Progenitor cell of endocrine pancreas (in vitro differentiated cells): ENCODE measurements at regions not wholly inside any gene's neighbourhood (a gene's known extent, or its start where the extent isn't known, plus 50 kb on each side); places are given as distances from the start of the nearest gene placed in this dataset.

Experiments used
- DNase-seq: peaks from one replicate; pipeline ENCODE4 v3.0.0; 2021; ENCODE audit warnings: low spot score; ENCODE audit not compliant: unreplicated experiment
- H3K27ac Mint-ChIP-seq: 2 replicates; pipeline ENCODE4 v1.8.0; 2021; ENCODE audit warnings: mild to moderate bottlenecking, moderate library complexity, mixed read lengths
- H3K27me3 Mint-ChIP-seq: 2 replicates; pipeline ENCODE4 v1.8.0; 2021; ENCODE audit warnings: mixed read lengths
- H3K36me3 Mint-ChIP-seq: 2 replicates; pipeline ENCODE4 v1.8.0; 2022; ENCODE audit warnings: mixed read lengths; ENCODE audit not compliant: insufficient read depth
- H3K4me1 Mint-ChIP-seq: 2 replicates; pipeline ENCODE4 v1.8.0; 2021; ENCODE audit warnings: low read depth, mixed read lengths
- H3K4me3 Mint-ChIP-seq: 2 replicates; pipeline ENCODE4 v1.8.0; 2021; ENCODE audit warnings: low read depth, mild to moderate bottlenecking, moderate library complexity, mixed read lengths
- H3K9me3 Mint-ChIP-seq: 2 replicates; pipeline ENCODE4 v1.8.0; 2021; ENCODE audit warnings: low read depth, mixed read lengths
- CTCF ChIP-seq: fragments of 200-600 bp; sonication (generic); IDR thresholded peaks from one replicate; pipeline ENCODE4 v1.5.0; 2021; ENCODE audit warnings: antibody characterized with exemption, mild to moderate bottlenecking; ENCODE audit not compliant: unreplicated experiment

- peaks cover 3% of the 10 kb centered on the region for H3K9me3 Mint-ChIP-seq
- no peaks in the 10 kb centered on the region for H3K36me3 Mint-ChIP-seq
- no peak overlapping the region for H3K4me3 Mint-ChIP-seq
- DNase-seq, result no peak
- no peak overlapping the region for H3K27ac Mint-ChIP-seq
- no peak for TF ChIP-seq CTCF
- H3K27me3 Mint-ChIP-seq, result peaks cover 6% of the 10 kb centered on the region
- H3K4me1 Mint-ChIP-seq, result peaks cover 17% of the 10 kb centered on the region
These were observed 1497.5 kb downstream of the DPP10 start for GRCh38 chr2:115939902-115940301.

GRCh38 chr2:115942800-115943199, 1500.4 kb downstream of the DPP10 start:
- Mint-ChIP-seq H3K4me1 (peaks cover 17% of the 10 kb centered on the region), H3K4me3 (no peak overlapping the region), H3K36me3 (no peaks in the 10 kb centered on the region), H3K27me3 (peaks cover 6% of the 10 kb centered on the region), H3K9me3 (no peaks in the 10 kb centered on the region), H3K27ac (no peak overlapping the region)
- no peak for DNase-seq
- no peak for TF ChIP-seq CTCF

- no peaks in the 10 kb centered on the region for H3K36me3 Mint-ChIP-seq
- DNase-seq, result no peak
- H3K27ac Mint-ChIP-seq, result no peak overlapping the region
- H3K27me3 Mint-ChIP-seq, result no peaks in the 10 kb centered on the region
- TF ChIP-seq CTCF, result no peak
- peaks cover 13% of the 10 kb centered on the region for H3K4me1 Mint-ChIP-seq
- H3K9me3 Mint-ChIP-seq, result peaks cover 5% of the 10 kb centered on the region
- no peak overlapping the region for H3K4me3 Mint-ChIP-seq
These were observed 1503.9 kb downstream of the DPP10 start for GRCh38 chr2:115946341-115946740.

GRCh38 chr2:115946891-115947290, 1504.5 kb downstream of the DPP10 start:
- TF ChIP-seq CTCF, result no peak
- Mint-ChIP-seq H3K27me3 (no peaks in the 10 kb centered on the region), H3K36me3 (no peaks in the 10 kb centered on the region), H3K4me3 (no peak overlapping the region), H3K9me3 (peaks cover 5% of the 10 kb centered on the region), H3K27ac (no peak overlapping the region), H3K4me1 (peaks cover 8% of the 10 kb centered on the region)
- DNase-seq, result no peak

- no peak overlapping the region for H3K27ac Mint-ChIP-seq
- no peak for TF ChIP-seq CTCF
These were observed 1534.5 kb downstream of the DPP10 start for GRCh38 chr2:115976916-115977315.

More at GRCh38 chr2:115976916-115977315, 1534.5 kb downstream of the DPP10 start:
- no peaks in the 10 kb centered on the region for H3K36me3 Mint-ChIP-seq
- no peak overlapping the region for H3K4me3 Mint-ChIP-seq
- H3K4me1 Mint-ChIP-seq, result peaks cover 3% of the 10 kb centered on the region
- peaks cover 16% of the 10 kb centered on the region for H3K9me3 Mint-ChIP-seq
- DNase-seq, result no peak
- no peaks in the 10 kb centered on the region for H3K27me3 Mint-ChIP-seq
